HG02798 (cell line): ENCODE measurements at regions not wholly inside any gene's neighbourhood (a gene's known extent, or its start where the extent isn't known, plus 50 kb on each side); places are given as distances from the start of the nearest gene placed in this dataset.

Experiments used
- ATAC-seq: cut with Tn5 transposase; IDR thresholded peaks from one replicate; pipeline ENCODE4 v1.9.1; 2021; ENCODE audit warnings: mild to moderate bottlenecking; ENCODE audit not compliant: unreplicated experiment, poor library complexity

DNA sequence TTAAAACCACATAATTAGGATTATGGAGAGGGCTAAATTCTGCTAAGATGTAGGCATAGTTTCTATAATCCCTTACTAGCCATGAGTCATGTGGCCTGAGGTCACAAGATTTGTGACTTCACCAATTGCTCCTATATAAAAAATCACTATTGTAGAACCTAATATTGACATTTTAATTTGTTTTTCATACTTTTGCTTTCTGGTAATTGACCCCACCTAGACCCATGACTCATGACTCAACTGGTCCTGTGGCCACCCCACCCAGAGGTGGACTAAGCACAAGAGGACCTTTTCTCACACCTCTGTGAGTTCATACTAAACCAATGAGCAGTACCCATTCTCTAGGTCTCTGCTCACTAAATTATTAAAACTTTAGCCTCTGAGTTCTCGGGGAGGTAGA is 1567.5 kb upstream of the LRRTM1 start:
- no peak for ATAC-seq

DNA sequence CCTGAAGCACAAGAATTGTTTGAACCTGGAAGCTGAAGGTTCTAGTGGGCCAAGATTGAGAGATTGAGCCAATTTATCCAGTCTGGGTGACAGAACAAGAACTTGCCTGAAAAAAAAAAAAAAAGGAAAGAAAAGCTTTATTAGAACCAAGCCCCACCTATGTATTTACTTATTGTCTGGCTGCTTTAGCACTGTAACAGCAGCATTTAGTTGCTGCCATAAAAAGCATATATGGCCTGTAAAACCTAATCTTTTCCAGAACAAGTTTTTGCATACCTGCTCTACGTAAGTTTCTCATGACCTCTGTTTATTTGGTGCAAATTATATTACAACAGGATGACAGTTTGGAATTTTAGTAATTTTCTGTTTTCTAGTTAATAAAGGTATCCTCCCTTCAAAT is 1565.6 kb upstream of the LRRTM1 start:
- ATAC-seq, result no peak

DNA sequence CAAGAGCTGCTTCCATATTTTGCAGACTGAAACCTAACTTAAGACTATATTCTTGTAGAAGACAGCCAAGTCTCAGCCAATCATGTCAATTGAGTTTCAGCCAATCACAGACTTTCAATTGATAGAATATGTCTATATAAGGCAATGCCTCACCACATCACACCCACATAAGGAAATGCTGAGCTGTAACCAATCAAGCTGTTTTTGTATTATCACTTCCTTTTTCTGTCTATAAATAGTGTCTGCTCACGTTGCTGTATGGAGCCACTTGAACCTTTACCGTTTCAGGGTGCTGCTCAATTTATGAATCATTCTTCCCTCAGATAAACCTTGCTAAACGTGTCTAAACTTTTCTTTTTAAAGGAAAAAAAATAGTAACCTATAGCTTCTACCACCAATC is 1554.4 kb upstream of the LRRTM1 start:
- ATAC-seq, result no peak

DNA sequence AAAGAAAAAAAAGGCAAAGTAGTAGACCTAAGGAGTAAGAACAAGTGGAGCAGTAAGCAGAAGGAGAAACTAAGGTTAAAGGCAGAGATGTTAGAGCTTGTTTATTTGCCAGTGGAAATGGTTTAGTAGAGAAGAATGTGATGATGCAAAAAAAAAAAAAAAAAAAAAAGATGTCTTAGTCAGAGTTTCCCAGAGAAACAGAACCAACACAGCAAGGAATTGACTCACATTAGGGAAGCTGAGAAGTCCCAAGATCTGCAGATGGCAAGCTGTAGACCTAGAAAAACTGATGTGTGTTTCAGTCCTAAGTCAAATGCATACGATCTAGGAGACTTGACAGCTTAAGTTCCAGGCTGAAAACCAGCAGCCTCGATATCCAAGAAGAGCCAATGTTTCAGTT is 1548.8 kb upstream of the LRRTM1 start:
- no peak for ATAC-seq

DNA sequence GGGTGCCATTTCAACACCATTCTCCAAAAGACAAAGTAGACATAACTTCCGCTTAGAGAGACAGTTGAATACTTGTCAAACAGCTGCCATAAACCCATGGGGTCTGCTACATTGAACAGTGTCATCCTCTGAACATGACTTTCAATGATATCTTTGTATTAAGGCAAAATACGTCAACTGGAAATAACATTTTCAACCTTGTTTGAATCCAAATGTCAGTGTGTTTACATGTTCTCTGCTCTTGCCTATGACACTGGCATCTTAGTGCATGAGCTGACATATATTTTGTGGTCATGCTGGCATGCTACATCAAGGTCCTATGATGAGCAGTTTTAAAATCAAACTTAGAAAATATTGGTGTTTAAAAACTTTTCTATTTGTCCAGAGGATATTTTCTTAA is 1548.1 kb upstream of the LRRTM1 start:
- ATAC-seq, result no peak

DNA sequence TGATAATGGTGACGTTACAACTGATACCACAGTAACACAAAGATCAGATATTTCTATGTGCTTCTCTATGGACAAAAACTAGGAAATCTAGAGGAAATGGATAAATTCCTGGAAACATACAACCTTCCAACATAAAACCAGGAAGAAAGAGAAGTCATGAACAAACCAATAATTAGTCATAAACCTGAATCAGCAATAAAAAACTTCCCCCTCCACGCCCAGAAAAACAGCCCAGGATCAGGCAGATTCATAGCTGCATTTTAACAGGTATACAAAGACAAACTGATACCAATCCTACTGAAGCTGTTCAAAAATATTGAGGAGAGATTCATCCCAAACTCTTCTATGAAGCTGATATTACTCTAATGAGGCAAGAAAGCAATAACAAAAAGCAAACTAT is 1535.2 kb upstream of the LRRTM1 start:
- ATAC-seq, result no peak

DNA sequence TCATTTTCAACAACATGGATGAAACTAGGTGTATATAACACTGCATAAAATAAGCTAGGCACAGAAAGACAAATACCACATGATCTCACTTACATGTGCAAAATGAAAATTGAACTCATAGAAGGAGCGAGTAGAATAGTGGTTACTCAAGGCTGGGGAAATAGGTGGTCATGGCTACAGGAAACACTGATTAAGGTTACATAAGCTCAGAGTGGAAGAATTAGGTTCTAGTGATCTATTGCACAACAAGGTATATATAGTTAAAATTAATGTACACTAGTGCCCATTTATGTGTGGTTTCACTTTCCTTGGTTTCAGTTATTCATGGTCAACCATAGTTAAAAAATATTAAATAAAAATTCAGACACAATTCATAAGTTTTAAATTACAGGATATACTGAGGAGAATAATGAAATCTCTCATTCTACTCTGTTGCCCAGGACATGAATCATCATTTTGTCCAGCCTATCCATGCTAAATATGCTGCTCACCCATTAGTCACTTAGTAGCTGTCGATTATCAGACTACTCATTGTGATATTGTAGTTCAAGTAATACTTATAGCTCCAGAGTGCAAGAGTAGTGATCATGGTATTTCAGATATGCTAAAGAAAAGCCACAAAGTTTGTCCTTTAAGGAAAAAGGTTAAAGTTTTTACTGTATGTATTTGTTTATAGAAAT is 1530.9 kb upstream of the LRRTM1 start:
- no peak for ATAC-seq

DNA sequence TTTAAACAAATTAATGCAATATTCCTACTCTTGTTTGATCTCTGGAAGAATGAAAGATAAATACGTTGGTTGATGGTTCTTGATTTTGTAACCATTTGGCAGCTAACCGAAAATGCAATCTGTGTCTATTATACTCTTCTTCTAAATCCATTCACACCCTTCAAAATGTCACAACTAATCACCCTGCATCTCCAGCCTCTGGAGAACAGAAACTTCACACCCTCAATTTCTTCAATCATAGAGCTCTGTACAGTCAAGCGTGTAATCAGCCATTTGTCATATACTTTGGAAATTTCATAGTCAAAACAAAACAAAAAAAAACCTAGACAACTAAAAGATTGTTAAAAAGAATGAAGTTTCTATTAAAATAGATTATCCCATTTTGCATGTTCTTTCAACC is 1482.3 kb upstream of the LRRTM1 start:
- ATAC-seq, result no peak

DNA sequence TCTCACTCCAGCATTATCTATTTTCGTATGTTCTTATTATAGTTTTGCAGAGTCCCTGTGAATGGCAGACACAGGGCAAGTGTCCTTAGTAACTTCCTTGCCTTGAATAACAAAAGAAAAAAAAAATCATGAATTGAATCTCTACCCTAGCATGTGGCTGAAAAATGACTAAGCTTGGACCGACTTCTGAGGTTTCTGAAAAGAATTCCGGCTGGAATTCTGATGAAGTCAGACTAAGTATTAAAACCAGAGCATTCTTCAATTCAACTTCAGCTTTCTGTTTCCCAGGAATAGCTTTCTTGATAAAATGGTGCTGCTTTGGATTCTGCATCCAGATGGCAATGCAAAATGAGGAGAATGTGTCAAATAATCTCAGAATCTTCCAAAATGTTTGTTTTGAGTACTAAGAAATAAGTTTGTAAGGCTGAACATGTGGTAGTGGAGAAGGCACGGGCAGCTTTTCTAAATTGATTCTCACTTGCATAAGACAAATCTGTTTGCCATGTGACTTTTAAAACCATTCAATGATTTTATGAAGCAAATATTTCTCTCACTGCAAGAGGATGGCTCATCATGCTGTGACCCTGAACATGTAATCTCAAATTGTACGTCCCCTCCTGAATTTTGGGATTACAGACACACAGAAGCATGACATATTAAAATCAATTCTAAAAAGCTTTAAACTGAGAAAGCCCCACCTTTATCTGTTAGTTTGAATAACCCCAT is 1462.8 kb upstream of the LRRTM1 start:
- ATAC-seq, result no peak

DNA sequence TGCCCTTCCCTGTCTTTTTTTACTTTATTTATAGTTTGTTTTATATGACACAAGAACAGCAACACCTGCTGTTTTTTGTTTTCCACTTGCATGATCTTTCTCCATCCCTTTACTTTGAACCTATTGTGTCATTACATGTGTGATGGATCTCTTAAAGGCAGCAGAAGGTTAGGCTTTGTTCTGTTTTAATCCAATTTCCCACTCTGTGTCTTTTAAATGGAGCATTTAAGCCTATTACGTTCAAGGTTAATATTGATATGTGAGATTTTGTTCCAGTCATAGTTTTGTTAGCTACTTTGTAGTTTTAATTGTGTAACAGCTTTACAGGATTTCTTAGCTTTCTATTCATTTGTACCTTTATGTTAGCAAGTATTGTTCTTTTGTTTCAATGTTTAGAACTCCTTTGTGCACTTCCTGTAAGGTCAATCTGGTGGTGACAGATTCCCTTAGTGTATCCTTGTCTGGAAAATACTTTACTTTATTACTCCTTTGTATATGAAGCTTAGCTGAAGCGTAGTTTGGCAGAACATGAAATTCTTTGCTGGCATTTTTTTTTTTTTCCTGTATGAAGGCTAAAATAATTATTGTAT is 1443.0 kb upstream of the LRRTM1 start:
- ATAC-seq, result no peak

DNA sequence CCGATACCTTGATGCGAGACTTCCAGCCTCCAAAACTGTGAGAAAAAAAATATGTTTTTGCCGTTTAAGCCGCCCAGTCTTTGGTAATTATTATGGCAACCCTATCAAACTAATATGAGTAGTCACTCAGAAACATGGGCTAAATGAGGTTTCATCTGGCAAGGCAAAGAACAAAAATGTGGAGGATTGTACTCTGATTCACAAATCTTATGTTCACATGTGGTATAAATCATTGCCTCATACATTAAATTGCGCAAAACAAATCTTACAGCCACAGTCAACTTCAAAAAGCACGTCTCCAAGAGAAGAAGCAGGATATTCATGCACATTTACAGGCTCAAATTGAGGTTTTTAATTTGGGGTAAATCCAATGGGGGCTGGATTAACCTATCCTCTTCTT is 1435.4 kb upstream of the LRRTM1 start:
- no peak for ATAC-seq

DNA sequence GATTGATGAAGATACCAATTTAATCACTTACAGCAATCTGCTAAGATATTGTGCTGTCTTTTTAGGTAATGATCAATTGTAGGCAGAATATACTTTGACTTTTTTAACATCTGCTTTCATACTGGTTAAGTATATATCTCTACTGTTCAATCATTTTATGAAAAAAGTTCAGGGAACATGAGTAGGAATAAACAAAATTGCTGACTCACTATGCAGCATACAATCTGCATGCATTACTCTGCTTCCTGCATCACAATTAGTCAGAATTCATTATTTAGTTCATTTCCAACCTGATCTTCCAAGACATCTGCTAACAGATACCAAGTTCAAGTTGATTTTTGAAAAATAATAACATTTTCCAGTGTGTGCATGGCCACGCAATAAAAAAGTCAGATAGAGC is 1430.4 kb upstream of the LRRTM1 start:
- ATAC-seq, result no peak

DNA sequence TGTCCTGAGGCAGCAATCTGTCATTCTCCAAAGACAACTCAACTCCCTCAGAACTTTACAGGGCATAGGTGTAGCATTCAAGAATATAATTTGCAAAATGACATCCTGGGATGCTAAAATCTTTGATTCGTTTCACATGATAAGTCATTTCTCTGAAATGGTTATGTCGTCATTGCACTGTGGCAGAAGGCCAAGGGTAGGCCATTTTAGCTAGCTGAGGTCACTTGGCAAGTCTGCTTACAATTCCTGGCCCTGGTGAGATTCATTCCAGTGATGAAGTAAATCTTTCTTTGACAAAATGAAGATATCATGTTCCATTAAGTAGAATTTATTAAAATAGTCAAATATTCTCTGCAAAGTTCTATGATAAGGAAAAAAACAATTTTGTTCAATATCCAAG is 1410.3 kb upstream of the LRRTM1 start:
- ATAC-seq, result no peak

DNA sequence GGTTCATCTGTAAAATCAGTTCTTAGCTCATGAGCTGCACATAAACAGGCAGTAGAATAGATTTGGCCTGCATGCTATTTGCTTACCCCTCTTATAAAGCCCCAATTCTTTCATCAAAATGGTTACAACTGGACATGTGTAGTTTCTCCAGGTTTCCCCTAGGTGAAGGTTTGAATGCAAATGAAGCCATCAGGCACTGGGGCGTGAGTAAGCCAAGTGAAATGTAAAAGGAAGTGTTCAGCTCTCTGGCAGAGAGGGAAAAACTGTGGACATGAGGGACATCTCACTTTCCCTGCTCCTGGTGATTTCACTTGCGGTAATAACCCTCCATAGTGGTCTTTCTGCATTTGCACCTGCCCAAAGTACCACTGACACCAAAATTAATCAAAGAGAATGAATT is 1402.3 kb upstream of the LRRTM1 start:
- no peak for ATAC-seq

DNA sequence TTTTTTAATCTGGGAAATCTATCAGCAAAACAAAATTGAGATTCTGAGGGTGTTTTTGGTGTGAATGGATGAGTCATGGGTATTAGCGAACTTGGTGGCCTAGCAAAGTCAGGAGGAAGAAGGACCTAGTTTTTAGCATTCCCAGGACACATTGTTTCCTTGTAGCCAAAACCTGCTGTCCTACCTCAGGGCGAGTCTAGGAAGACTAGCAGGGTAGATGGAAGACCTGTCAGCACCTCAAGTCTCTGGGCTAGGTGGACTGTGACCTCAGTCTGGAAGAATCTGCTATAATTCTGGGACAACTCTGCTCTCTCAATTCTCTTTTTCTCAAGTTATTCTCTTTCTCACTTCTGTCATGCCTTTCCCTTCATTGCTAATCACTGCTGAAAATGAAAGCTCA is 1399.3 kb upstream of the LRRTM1 start:
- no peak for ATAC-seq

DNA sequence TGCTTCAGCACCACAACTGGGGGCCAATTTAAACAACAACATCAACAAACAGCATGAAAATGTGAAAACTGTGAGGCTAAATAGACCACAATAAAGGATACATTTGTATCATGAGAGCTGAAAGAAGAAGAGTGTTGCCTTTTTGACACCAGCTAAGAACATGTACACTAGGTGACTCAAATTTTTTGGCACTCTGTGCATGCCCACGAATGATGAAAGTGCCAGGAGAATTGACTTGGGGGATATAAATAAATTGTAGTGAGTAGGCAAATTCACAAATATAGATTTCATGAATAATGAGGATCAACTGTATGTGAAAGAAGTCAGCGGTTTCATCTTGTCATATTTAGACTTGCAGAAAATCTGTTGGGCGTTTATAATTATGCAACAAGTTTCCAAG is 1388.0 kb upstream of the LRRTM1 start:
- no peak for ATAC-seq

DNA sequence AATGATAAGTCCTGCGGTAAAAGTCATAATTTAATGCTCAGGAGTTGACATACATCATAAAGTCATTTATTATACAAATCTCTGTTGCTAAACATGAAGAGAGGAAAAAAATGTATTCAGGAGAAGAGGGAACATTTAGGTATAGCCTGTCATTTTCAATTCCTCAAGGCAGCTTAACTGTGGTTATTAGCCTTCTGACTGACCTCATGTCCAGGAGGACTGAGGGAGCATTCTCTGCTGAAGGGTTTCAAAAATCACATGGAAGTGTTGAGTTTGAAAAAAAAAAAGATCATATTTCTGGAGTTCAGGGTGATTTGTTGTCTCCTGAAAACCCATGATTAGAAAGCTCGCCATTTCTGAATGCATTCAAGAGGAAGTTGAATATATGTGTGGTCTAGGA is 1371.1 kb upstream of the LRRTM1 start:
- no peak for ATAC-seq

DNA sequence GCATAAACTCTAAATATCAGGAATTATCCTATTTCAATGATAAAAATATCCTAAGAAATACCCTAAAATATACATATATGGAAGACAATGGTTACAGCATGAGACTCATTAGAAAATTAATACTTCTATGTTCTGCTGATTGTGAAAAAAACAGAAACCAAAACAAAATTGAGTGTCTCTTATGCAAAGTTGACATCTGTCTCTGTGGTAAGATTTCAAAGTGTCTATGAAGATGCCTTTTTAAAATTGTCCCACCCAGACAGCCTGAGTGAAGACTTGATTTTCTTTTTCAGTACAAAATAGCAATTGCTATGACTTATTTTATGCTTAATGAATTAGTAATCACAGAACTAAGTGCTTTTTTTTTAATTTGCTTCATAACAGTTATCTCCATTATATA is 1368.4 kb upstream of the LRRTM1 start:
- no peak for ATAC-seq

DNA sequence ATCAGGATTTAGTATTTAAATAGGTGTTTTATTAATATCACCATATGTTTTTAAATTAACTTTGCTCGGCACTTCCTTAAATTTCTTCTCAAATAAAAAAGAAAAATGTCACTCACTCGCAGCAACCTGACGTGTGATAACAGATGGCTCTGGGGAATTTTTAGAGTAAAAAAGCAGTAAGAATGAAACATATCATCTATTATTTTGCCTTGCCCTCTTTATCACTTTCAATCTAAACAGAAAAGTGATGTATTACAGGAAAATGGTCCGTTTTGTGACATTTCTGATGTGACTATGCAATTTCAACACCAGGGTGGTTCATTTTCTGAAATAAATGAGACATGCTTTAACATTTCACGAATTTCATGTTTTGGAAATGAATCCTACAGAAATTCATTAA is 1368.0 kb upstream of the LRRTM1 start:
- ATAC-seq, result no peak

DNA sequence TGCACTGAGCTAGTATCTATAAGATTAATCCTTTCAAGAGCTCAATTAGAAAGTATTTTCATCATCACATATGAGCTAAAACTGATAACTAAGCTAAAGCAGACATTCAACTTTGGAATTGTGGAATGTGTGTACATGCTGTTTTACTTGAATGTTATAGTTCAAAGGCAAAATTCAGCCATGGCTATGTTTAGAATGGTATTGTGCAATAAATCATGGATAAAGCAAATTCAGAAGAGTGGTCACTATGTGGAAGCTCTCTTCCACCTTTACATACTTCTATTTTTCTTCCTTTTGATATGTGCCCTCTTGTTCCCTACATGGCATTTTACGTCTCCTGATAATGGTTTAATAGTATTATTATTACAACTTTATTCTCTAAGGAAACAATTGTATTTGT is 1366.3 kb upstream of the LRRTM1 start:
- no peak for ATAC-seq

DNA sequence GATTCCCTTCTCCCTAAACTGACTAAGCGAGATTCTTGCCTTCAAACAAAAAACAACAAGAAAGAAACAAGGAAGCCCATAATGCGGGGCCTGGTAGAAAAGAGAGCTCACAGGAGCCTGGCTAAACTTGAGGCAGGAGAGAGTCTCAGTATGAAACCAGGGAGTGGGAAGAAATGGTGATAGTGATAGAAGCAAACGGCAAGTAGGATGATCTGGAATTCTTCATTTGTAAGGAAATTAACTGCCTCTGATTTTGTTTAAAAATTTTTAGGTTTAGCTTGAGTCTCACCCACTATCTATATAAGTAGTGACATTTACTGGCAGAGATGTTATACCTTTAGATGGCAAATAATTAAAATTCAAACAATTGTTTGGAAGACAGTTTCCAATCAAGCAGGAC is 1356.5 kb upstream of the LRRTM1 start:
- ATAC-seq, result no peak

DNA sequence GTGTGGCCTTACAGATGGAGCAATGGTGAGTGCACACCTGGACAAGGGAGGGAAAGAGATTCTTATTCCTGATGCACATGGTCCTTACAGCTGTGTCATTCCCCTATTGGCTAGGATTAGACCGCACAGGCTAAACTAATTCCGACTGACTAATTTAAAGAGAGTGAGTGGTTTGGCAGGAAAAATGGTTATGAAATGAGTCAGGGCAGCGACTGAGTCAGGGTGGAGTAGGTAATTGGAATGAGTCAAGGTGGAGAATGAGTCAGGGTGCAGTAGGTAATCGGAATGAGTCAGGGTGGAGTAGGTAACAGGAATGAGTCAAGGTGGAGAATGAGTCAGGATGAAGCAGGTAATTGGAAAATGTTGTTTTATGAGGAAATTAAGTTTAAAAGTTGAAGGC is 1353.7 kb upstream of the LRRTM1 start:
- ATAC-seq, result no peak
